IMR-90 (cell line): ENCODE measurements at regions not wholly inside any gene's neighbourhood (a gene's known extent, or its start where the extent isn't known, plus 50 kb on each side); places are given as distances from the start of the nearest gene placed in this dataset.

ENCODE experiments used
- ATAC-seq: fragments of 200-7000 bp; cut with Tn5 transposase; 2 replicates; pipeline ENCODE4 v1.9.1; 2020; ENCODE audit warnings: low read depth, mild to moderate bottlenecking, moderate library complexity
- BruUV-seq: library from RNA; stranded (reverse); fragments of 400-500 nt; replicated peaks from 2 replicates; lab custom pipeline; 2021; lab: Mats Ljungman, UMichigan
- CTCF ChIA-PET: fragments of 300-600 bp; formaldehyde crosslinking; extraction: SDS; loops from one replicate; lab custom pipeline; 2021; ENCODE audit warnings: antibody characterized with exemption; lab: Yijun Ruan, JAX
- POLR2A ChIA-PET: fragments of 300-600 bp; sonication (Branson Sonifier 250); formaldehyde crosslinking; loops from one replicate; lab custom pipeline; 2022; ENCODE audit warnings: antibody characterized with exemption; ENCODE audit not compliant: unreplicated experiment; lab: Charles Lee
- DNase-seq: peaks from one replicate; pipeline ENCODE4 v3.0.0; 2013
- H2AFZ ChIP-seq: replicated peaks from 2 replicates; pipeline ENCODE3; 2013; ENCODE audit warnings: low read length, mild to moderate bottlenecking; ENCODE audit not compliant: poor library complexity
- H2AK5ac ChIP-seq: 2 replicates; pipeline ENCODE4 v1.6.1; 2013; ENCODE audit warnings: low read depth, low read length, inconsistent platforms
- H2AK9ac ChIP-seq: replicated peaks from 2 replicates; pipeline ENCODE3; 2013; ENCODE audit warnings: mild to moderate bottlenecking, low read depth, low read length, moderate library complexity; ENCODE audit not compliant: poor library complexity
- H2BK120ac ChIP-seq: 2 replicates; pipeline ENCODE4 v1.6.1; 2013; ENCODE audit warnings: low read depth, low read length, inconsistent platforms
- H2BK15ac ChIP-seq: 3 replicates; pipeline ENCODE4 v1.6.1; 2013; ENCODE audit warnings: low read depth, low read length, inconsistent platforms
- H2BK20ac ChIP-seq: 2 replicates; pipeline ENCODE4 v1.6.1; 2013; ENCODE audit warnings: low read depth, mild to moderate bottlenecking, inconsistent platforms, low read length, moderate library complexity
- H2BK5ac ChIP-seq: 2 replicates; pipeline ENCODE4 v1.6.1; 2013; ENCODE audit warnings: mild to moderate bottlenecking, low read depth, low read length, inconsistent platforms; ENCODE audit not compliant: poor library complexity, severe bottlenecking
- H3K14ac ChIP-seq: replicated peaks from 2 replicates; pipeline ENCODE4 v1.6.1; 2013; ENCODE audit warnings: low read depth, low read length, inconsistent platforms
- H3K18ac ChIP-seq: 2 replicates; pipeline ENCODE4 v1.6.1; 2013; ENCODE audit warnings: low read depth, low read length, control low read depth
- H3K23ac ChIP-seq: 2 replicates; pipeline ENCODE4 v1.6.1; 2013; ENCODE audit warnings: low read depth, low read length, inconsistent platforms
- H3K27ac ChIP-seq: 2 replicates; pipeline ENCODE4 v1.5.1; 2013; ENCODE audit warnings: mild to moderate bottlenecking, control low read depth, low read length; ENCODE audit not compliant: insufficient read depth
- H3K27me3 ChIP-seq: 2 replicates; pipeline ENCODE4 v1.6.1; 2013; ENCODE audit warnings: low read length; ENCODE audit not compliant: control insufficient read depth, insufficient read depth
- H3K36me3 ChIP-seq: 2 replicates; pipeline ENCODE4 v1.6.1; 2013; ENCODE audit warnings: low read length, mixed read lengths; ENCODE audit not compliant: control insufficient read depth, insufficient read depth
- H3K4ac ChIP-seq: 2 replicates; pipeline ENCODE4 v1.6.1; 2013; ENCODE audit warnings: low read depth, low read length, inconsistent platforms
- H3K4me1 ChIP-seq: 2 replicates; pipeline ENCODE4 v1.6.1; 2013; ENCODE audit warnings: low read length, mixed read lengths; ENCODE audit not compliant: control insufficient read depth, insufficient read depth
- H3K4me2 ChIP-seq: 2 replicates; pipeline ENCODE4 v1.6.1; 2013; ENCODE audit warnings: low read depth, mild to moderate bottlenecking, control low read depth, low read length, moderate library complexity
- H3K4me3 ChIP-seq: 2 replicates; pipeline ENCODE4 v1.5.1; 2013; ENCODE audit warnings: low read depth, mild to moderate bottlenecking, control low read depth, low read length, moderate library complexity; ENCODE audit not compliant: insufficient read depth
- H3K56ac ChIP-seq: 2 replicates; pipeline ENCODE4 v1.6.1; 2013; ENCODE audit warnings: low read length, inconsistent platforms; ENCODE audit not compliant: insufficient read depth; ENCODE audit errors: extremely low read depth
- H3K79me1 ChIP-seq, 2 experiments: 2 replicates each; pipeline ENCODE4 v1.6.1; 2013; ENCODE audit warnings: low read length in 2 of 2, inconsistent platforms in 1 of 2, low read depth in 1 of 2
- H3K9ac ChIP-seq: 2 replicates; pipeline ENCODE4 v1.6.1; 2013; ENCODE audit warnings: low read depth, low read length, control low read depth
- H3K9me1 ChIP-seq: 2 replicates; pipeline ENCODE4 v1.6.1; 2013; ENCODE audit warnings: low read length, inconsistent platforms; ENCODE audit not compliant: insufficient read depth
- H3K9me3 ChIP-seq: 2 replicates; pipeline ENCODE4 v1.6.1; 2013; ENCODE audit warnings: low read length; ENCODE audit not compliant: control insufficient read depth, insufficient read depth
- H4K20me1 ChIP-seq: 2 replicates; pipeline ENCODE4 v1.6.1; 2013; ENCODE audit warnings: low read length, inconsistent platforms; ENCODE audit not compliant: insufficient read depth
- H4K5ac ChIP-seq: 2 replicates; pipeline ENCODE4 v1.6.1; 2013; ENCODE audit warnings: mild to moderate bottlenecking, low read depth, low read length, control low read depth
- H4K8ac ChIP-seq, 2 experiments: 2 replicates each; pipeline ENCODE4 v1.6.1; 2013; ENCODE audit warnings: low read depth in 2 of 2, low read length in 2 of 2, control low read depth in 1 of 2, inconsistent platforms in 1 of 2
- H4K91ac ChIP-seq: 2 replicates; pipeline ENCODE4 v1.6.1; 2013; ENCODE audit warnings: low read depth, low read length, inconsistent platforms; ENCODE audit not compliant: insufficient read depth
- BHLHE40 ChIP-seq: fragments of 150-350 bp; IDR thresholded peaks from 2 replicates; pipeline ENCODE4 v1.6.1; 2016; ENCODE audit warnings: mild to moderate bottlenecking, low read depth, low read length
- CEBPB ChIP-seq: IDR thresholded peaks from 2 replicates; pipeline ENCODE4 v1.6.1; 2012; ENCODE audit warnings: low read depth, low read length, improper control_type of control experiment
- CHD1 ChIP-seq: IDR thresholded peaks from 2 replicates; pipeline ENCODE4 v1.6.1; 2012; ENCODE audit warnings: low read depth, low read length, improper control_type of control experiment
- CTCF ChIP-seq: conservative IDR thresholded peaks from 2 replicates; pipeline ENCODE4 v1.5.1; 2012; ENCODE audit warnings: mild to moderate bottlenecking, low read depth, low read length, improper control_type of control experiment
- ELK1 ChIP-seq: fragments of 150-350 bp; IDR thresholded peaks from 2 replicates; pipeline ENCODE4 v1.6.1; 2016; ENCODE audit warnings: low read depth, mild to moderate bottlenecking, low read length, moderate library complexity, borderline replicate concordance
- FOS ChIP-seq: fragments of 150-350 bp; IDR thresholded peaks from 2 replicates; pipeline ENCODE4 v1.6.1; 2016; ENCODE audit warnings: low read depth, low read length
- MAFK ChIP-seq: IDR thresholded peaks from 2 replicates; pipeline ENCODE4 v1.6.1; 2012; ENCODE audit warnings: low read depth, low read length, improper control_type of control experiment
- MAZ ChIP-seq: IDR thresholded peaks from 2 replicates; pipeline ENCODE4 v1.6.1; 2012; ENCODE audit warnings: low read depth, mild to moderate bottlenecking, low read length, improper control_type of control experiment, moderate library complexity, borderline replicate concordance
- MXI1 ChIP-seq: IDR thresholded peaks from 2 replicates; pipeline ENCODE4 v1.6.1; 2012; ENCODE audit warnings: low read depth, mild to moderate bottlenecking, low read length, moderate library complexity, borderline replicate concordance
- NFE2L2 ChIP-seq: fragments of 150-350 bp; IDR thresholded peaks from 2 replicates; pipeline ENCODE4 v1.6.1; 2016; ENCODE audit warnings: low read depth, mild to moderate bottlenecking, low read length
- POLR2A ChIP-seq: IDR thresholded peaks from 2 replicates; pipeline ENCODE4 v1.6.1; 2012; ENCODE audit warnings: mild to moderate bottlenecking, low read depth, low read length
- RAD21 ChIP-seq: IDR thresholded peaks from 2 replicates; pipeline ENCODE4 v1.6.1; 2012; ENCODE audit warnings: low read length, improper control_type of control experiment
- RCOR1 ChIP-seq: IDR thresholded peaks from 2 replicates; pipeline ENCODE4 v1.6.1; 2012; ENCODE audit warnings: mild to moderate bottlenecking, low read length, improper control_type of control experiment; ENCODE audit not compliant: insufficient replicate concordance
- RFX5 ChIP-seq: IDR thresholded peaks from 2 replicates; pipeline ENCODE4 v1.8.0; 2012; ENCODE audit warnings: low read depth, mild to moderate bottlenecking, low read length, moderate library complexity
- SMC3 ChIP-seq: fragments of 150-350 bp; IDR thresholded peaks from 2 replicates; pipeline ENCODE4 v1.6.1; 2016; ENCODE audit warnings: low read depth, mild to moderate bottlenecking, antibody characterized with exemption, low read length, moderate library complexity
- USF2 ChIP-seq: fragments of 150-350 bp; IDR thresholded peaks from 2 replicates; pipeline ENCODE4 v1.6.1; 2017; ENCODE audit warnings: mild to moderate bottlenecking, antibody characterized with exemption, low read length, low read depth
- WGBS, 2 experiments: methylation state at CpG; one replicate each; pipeline versions ENCODE4 v1.1.5 to v1.1.7; 2013; ENCODE audit warnings: missing lambda C conversion rate in 2 of 2; ENCODE audit not compliant: insufficient read length in 1 of 2; ENCODE audit errors: extremely low coverage in 2 of 2; 5-methylcytosine and 5-hydroxymethylcytosine counted together
- dilution Hi-C: fragments of 300-500 bp; cut with HindIII; formaldehyde crosslinking; loops from one replicate; pipeline ENCODE4 v1.14.3; 2018; ENCODE audit warnings: low sequenced_read_pairs; ENCODE audit not compliant: unreplicated experiment
- in situ Hi-C: fragments of 300-500 bp; cut with MboI; formaldehyde crosslinking; loops from 3 replicates; pipeline ENCODE4 v1.14.3; 2019; ENCODE audit warnings: low sequenced_read_pairs, inconsistent platforms, mixed read lengths
- intact Hi-C: fragments of 100-400 bp; cut with micrococcal nuclease; formaldehyde crosslinking; loops from 2 replicates; pipeline ENCODE4 v1.10.0; 2022

DNA sequence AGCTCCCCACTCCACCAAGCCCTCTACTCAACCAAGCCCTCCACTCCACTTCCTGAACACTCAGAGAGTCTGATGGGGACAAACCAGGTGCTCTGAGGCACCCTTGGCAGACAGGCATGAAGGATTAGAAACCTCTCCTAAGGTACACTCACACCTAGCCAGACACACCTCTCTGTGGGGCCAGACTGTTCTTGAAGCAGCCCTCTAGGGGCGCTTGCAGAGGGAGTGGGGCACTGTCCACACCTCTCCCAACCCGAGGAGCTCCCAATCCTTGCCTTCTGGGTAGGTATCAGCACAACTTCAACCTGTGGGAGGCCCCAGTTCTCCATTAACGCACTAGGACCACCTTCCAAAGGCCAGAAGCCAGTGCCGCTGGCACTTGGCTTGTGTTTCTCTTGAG, 108.7 kb upstream of the VSTM2B start:
- Histone ChIP-seq H3K4me3 (no peak overlapping the region), H2AK5ac (no peak overlapping the region), H2AK9ac (no peak overlapping the region), H3K56ac (no peak overlapping the region), H2BK5ac (no peak overlapping the region), H4K91ac (no peak overlapping the region), H2BK120ac (no peak overlapping the region), H3K4me1 (no peaks in the 10 kb centered on the region), H4K5ac (no peak overlapping the region), H2AFZ (no peak overlapping the region), H3K27me3 (no peaks in the 10 kb centered on the region), H2BK15ac (no peak overlapping the region), H3K14ac (no peak overlapping the region), H3K27ac (no peak overlapping the region), H3K23ac (no peak overlapping the region), H3K4ac (no peak overlapping the region), H3K9ac (no peak overlapping the region), H3K18ac (no peak overlapping the region), H3K9me3 (peaks cover 7% of the 10 kb centered on the region; the same call in 1 of the 2 replicates), H3K9me1 (no peaks in the 10 kb centered on the region), H2BK20ac (no peak overlapping the region), H3K36me3 (no peaks in the 10 kb centered on the region), H4K20me1 (no peaks in the 10 kb centered on the region), H3K4me2 (no peak overlapping the region), H4K8ac (no peak overlapping the region), H3K79me1 (no peaks in the 10 kb centered on the region)
- no peak for TF ChIP-seq RAD21
- TF ChIP-seq MAFK = no peak
- no peak for TF ChIP-seq ELK1
- TF ChIP-seq FOS = no peak
- TF ChIP-seq POLR2A = no peak
- no peak for TF ChIP-seq CHD1
- no peak for TF ChIP-seq MAZ
- no peak for TF ChIP-seq USF2
- TF ChIP-seq CEBPB = no peak
- no peak for TF ChIP-seq MXI1
- no peak for TF ChIP-seq CTCF
- TF ChIP-seq SMC3 = no peak
- no peak for TF ChIP-seq RFX5
- TF ChIP-seq NFE2L2 = no peak
- no peak for TF ChIP-seq BHLHE40
- TF ChIP-seq RCOR1 = no peak
- in situ Hi-C loops = no loop called here
- POLR2A ChIA-PET = no interaction called here
- no CpG with 5 or more reads among the region's 4 CpGs for WGBS, 2 experiments
- CTCF ChIA-PET = no interaction called here
- BruUV-seq = no TSS peak
- DNase-seq (no peak), ATAC-seq (no peak)
- dilution Hi-C loops = no loop called here
- intact Hi-C loops = no loop called here
